ENCODE measurements at regions not wholly inside any gene's neighbourhood (a gene's known extent, or its start where the extent isn't known, plus 50 kb on each side); places are given as distances from the start of the nearest gene placed in this dataset.

DNA sequence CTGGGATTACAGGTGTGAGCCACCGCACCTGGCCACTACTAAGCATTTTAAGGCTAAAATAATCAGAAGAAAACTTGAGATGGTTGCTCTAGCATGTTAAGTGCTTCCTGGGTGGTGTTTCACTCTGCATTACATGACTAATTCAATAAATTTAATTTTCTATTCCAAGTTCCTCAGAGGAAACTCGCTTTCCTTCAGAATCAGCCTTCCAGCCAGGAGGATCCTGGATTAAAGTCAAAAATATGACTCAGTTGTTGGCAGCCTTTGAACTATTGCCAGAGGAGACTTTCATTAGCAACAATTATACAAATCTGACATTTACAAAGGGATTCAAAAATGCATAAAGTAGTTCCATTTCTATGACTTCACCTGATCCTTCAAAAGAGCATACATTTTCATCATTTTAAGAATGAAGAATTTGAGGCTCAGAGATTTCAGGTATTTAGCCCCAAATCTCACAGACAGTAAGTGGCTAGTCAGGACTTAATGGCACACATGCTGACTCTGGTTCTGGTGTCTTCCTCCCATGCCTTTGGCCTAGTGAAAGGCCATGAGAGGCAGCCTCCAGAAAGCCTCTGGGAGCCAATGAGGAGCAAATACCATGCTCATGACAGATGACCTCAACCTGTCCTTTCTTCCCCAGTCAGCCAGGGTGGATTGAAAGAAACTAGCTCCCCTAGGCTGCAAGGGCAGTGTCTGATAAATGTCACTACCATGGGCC lies 115.7 kb downstream of the MAP3K21 start:
- TF ChIP-seq, protein P1, sequence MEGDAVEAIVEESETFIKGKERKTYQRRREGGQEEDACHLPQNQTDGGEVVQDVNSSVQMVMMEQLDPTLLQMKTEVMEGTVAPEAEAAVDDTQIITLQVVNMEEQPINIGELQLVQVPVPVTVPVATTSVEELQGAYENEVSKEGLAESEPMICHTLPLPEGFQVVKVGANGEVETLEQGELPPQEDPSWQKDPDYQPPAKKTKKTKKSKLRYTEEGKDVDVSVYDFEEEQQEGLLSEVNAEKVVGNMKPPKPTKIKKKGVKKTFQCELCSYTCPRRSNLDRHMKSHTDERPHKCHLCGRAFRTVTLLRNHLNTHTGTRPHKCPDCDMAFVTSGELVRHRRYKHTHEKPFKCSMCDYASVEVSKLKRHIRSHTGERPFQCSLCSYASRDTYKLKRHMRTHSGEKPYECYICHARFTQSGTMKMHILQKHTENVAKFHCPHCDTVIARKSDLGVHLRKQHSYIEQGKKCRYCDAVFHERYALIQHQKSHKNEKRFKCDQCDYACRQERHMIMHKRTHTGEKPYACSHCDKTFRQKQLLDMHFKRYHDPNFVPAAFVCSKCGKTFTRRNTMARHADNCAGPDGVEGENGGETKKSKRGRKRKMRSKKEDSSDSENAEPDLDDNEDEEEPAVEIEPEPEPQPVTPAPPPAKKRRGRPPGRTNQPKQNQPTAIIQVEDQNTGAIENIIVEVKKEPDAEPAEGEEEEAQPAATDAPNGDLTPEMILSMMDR (IDR thresholded peaks at IDR 0.05; ENCODE audit: insufficient read depth, low read length): no peak
- TF ChIP-seq GABPA (IDR thresholded peaks at IDR 0.05; ENCODE audit: low read depth): no peak
- TF ChIP-seq, protein P2, sequence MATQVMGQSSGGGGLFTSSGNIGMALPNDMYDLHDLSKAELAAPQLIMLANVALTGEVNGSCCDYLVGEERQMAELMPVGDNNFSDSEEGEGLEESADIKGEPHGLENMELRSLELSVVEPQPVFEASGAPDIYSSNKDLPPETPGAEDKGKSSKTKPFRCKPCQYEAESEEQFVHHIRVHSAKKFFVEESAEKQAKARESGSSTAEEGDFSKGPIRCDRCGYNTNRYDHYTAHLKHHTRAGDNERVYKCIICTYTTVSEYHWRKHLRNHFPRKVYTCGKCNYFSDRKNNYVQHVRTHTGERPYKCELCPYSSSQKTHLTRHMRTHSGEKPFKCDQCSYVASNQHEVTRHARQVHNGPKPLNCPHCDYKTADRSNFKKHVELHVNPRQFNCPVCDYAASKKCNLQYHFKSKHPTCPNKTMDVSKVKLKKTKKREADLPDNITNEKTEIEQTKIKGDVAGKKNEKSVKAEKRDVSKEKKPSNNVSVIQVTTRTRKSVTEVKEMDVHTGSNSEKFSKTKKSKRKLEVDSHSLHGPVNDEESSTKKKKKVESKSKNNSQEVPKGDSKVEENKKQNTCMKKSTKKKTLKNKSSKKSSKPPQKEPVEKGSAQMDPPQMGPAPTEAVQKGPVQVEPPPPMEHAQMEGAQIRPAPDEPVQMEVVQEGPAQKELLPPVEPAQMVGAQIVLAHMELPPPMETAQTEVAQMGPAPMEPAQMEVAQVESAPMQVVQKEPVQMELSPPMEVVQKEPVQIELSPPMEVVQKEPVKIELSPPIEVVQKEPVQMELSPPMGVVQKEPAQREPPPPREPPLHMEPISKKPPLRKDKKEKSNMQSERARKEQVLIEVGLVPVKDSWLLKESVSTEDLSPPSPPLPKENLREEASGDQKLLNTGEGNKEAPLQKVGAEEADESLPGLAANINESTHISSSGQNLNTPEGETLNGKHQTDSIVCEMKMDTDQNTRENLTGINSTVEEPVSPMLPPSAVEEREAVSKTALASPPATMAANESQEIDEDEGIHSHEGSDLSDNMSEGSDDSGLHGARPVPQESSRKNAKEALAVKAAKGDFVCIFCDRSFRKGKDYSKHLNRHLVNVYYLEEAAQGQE (IDR thresholded peaks at IDR 0.05; ENCODE audit: insufficient replicate concordance, low read depth): no peak
- no peak for TF ChIP-seq SPI1 (IDR thresholded peaks at IDR 0.05; ENCODE audit: borderline replicate concordance, low read depth)
- TF ChIP-seq POLR2AphosphoS5 (IDR thresholded peaks at IDR 0.05; ENCODE audit: low read depth): no peak
- no peaks in the 10 kb centered on the region for H3K27me3 ChIP-seq (ENCODE audit: insufficient read depth, poor library complexity, severe bottlenecking)
- no peak overlapping the region for H3K4me3 ChIP-seq (replicated peaks; ENCODE audit: insufficient read depth, low read length)
- no peak overlapping the region for H3K27ac ChIP-seq (replicated peaks)
- no peak for DNase-seq (ENCODE audit: low read depth in 1 of 2, low spot score in 1 of 2)

DNA sequence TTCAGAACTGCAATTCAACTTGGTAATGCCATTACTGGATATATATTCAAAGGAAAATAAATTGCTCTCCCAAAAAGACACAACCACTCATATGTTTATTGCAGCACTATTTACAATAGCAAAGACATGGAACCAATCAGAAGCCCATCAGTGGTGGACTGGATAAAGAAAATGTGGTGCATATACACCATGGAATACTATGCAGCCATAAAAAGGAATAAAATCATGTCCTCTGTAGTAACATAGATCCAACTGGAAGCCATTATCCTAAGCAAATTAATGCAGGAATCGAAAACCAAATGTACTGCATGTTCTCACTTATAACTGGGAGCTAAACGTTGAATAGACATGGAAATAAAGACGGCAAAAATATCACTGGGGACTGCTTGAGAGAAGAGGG lies 117.0 kb downstream of the MAP3K21 start:
- DNase-seq (ENCODE audit: low read depth in 1 of 2, low spot score in 1 of 2): no peak
- TF ChIP-seq SPI1 (IDR thresholded peaks at IDR 0.05; ENCODE audit: borderline replicate concordance, low read depth) (no peak), GABPA (IDR thresholded peaks at IDR 0.05; ENCODE audit: low read depth) (no peak), POLR2AphosphoS5 (IDR thresholded peaks at IDR 0.05; ENCODE audit: low read depth) (no peak)
- TF ChIP-seq, protein P2 (IDR thresholded peaks at IDR 0.05; ENCODE audit: insufficient replicate concordance, low read depth): no peak
- TF ChIP-seq, protein P1 (IDR thresholded peaks at IDR 0.05; ENCODE audit: insufficient read depth, low read length): no peak
- H3K27ac ChIP-seq (replicated peaks): no peak overlapping the region

DNA sequence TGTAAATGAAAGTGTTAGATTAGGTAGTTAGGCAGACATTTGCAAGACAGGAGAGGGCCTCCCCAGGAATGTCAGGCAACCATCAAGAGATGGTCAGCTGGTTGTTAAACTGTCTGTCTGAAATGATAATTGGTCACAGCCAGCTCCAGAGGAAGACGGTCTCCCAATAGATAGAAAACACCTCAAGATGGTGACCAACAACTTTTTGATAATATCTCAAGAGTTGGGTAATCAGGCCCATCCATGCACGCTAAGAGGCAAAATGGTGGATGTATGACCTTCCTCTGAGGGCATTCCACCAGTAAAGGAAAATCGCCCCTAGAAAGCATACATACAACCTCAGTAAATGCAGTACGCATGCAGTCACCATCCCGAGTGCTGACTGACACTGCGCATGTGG lies 118.2 kb downstream of the MAP3K21 start:
- TF ChIP-seq, protein P1 (IDR thresholded peaks at IDR 0.05; ENCODE audit: insufficient read depth, low read length): no peak
- TF ChIP-seq POLR2AphosphoS5 (IDR thresholded peaks at IDR 0.05; ENCODE audit: low read depth) (no peak), GABPA (IDR thresholded peaks at IDR 0.05; ENCODE audit: low read depth) (no peak)
- TF ChIP-seq, protein P2 (IDR thresholded peaks at IDR 0.05; ENCODE audit: insufficient replicate concordance, low read depth): no peak
- no peak overlapping the region for H3K27ac ChIP-seq (replicated peaks)
- no peak for DNase-seq (ENCODE audit: low read depth in 1 of 2, low spot score in 1 of 2)

More for the DNA sequence above, 117.0 kb downstream of the MAP3K21 start:
- Histone ChIP-seq H3K4me3 (replicated peaks; ENCODE audit: insufficient read depth, low read length) (no peak overlapping the region), H3K27me3 (ENCODE audit: insufficient read depth, poor library complexity, severe bottlenecking) (no peaks in the 10 kb centered on the region)

More for the DNA sequence above, 118.2 kb downstream of the MAP3K21 start:
- no peaks in the 10 kb centered on the region for H3K27me3 ChIP-seq (ENCODE audit: insufficient read depth, poor library complexity, severe bottlenecking)
- H3K4me3 ChIP-seq (replicated peaks; ENCODE audit: insufficient read depth, low read length): no peak overlapping the region
